ELR (cell line): ENCODE measurements at regions not wholly inside any gene's neighbourhood (a gene's known extent, or its start where the extent isn't known, plus 50 kb on each side); places are given as distances from the start of the nearest gene placed in this dataset.

Experiments used
- DNase-seq: peaks from one replicate; pipeline ENCODE4 v3.0.0-alpha.2; 2015; ENCODE audit warnings: low read depth

DNA sequence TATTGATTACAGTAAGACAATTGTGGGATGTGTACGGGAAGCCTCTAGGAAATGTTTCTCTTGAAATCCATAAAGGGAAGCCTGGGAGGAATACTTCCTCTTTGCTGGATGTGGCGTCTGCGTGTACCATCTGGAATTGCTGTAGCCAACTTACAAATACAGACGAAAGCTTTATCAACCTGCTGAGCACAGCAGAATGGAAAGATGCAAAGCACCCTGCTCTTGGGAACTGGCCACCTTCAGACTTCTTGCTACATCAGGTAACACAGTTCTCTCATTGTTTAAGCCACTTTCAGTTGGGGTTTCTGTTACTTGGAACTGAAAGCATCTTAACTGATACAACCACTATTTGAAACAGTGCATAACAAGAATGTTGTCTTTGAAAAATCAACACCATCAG, 213.8 kb downstream of the HRH4 start:
- DNase-seq, result no peak

DNA sequence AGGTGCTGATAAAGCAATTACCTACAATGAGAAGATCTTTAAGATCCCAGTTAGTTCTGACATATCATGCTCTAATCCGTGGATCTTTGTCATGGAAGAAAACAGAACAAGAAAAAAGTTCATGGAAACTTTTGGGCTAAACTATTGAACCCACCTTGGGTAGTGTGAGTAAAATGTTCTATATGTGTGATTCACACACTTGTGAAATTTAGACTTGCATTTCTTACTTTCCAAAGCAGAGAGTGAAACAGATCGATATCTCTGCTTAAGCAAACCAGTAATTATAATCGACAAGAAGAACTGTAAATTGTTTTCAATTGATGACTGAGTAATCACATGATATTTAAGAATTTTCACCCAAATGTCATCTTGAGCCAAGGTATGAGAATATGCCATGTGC, 214.2 kb downstream of the HRH4 start:
- DNase-seq, result no peak

DNA sequence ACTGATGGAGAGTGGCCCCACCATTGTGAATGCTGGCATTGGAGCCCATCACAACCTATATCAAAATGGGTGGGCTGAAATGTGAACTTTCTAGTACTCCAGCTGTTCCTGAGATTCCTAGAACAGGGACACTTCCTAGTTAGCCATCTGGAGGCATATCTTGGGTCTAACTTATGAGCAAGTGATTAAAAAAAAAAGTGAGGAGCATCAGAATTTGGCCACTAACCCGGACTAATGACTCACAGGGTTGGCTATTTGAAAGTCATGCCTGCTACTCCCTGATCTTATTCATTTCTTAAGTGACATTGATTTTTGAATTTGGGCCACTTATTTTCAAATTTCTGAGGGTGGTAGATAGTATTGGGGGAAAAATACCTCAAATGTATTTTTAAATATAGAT, 216.6 kb downstream of the HRH4 start:
- no peak for DNase-seq

DNA sequence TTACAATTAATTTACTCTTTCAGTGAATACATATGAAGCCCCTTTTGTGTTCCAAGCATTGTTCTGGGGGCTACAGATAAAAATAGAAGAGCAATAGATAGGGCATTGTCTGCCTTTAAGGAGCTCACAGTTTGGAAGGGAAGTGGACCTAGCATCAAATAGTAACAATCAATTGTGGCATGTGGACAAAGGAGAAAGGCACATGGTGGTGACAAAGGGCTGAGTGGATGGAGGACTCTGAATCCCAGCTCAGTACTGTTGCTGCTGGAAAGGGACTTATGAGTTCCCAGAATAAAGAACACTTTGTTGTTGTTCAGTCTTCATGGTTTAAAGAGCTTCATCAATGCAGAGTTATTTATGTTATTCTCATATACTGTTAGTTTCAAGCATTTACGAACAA, 217.7 kb downstream of the HRH4 start:
- no peak for DNase-seq

DNA sequence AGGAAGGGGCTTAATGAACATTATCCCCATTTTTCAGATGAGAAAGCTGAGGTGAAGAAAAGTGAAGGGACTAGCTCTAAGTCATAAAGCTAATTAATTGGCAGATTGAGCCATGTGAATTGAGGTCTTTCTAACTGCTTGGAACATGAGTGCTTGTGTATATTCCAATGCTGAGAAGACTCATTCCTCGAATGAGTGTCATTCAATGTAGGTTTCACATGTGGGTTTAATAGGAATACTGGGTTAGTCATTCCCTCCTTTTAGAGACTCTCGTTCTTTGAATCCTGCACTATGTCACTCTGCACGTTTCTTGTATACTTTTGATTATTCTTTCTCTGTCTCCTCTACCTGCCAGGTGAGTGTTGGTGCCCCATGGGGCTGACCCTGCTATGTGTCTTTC, 218.2 kb downstream of the HRH4 start:
- DNase-seq, result no peak

- no peak for DNase-seq
Observed at GRCh38 chr18:24679062-24679461, 218.6 kb downstream of the HRH4 start.

DNA sequence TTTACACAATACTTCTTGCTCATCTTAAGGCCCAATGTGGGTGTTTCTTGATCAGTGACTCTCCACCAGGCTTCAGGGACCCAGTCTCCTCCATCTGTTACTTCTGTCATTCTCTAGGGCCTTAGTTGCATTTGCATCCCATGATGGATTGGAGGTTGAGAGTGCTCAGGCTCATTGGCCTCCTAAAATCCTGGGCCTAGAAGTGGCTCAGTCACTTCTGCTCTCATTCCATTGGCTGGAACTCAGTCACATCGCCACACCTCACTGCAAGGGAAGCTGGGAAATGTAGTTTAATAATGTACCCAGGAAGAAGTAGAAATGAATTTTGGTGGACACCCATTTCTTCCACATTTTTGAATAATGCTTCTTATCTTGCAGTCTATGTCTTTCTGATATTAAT, 223.5 kb downstream of the HRH4 start:
- DNase-seq, result no peak

DNA sequence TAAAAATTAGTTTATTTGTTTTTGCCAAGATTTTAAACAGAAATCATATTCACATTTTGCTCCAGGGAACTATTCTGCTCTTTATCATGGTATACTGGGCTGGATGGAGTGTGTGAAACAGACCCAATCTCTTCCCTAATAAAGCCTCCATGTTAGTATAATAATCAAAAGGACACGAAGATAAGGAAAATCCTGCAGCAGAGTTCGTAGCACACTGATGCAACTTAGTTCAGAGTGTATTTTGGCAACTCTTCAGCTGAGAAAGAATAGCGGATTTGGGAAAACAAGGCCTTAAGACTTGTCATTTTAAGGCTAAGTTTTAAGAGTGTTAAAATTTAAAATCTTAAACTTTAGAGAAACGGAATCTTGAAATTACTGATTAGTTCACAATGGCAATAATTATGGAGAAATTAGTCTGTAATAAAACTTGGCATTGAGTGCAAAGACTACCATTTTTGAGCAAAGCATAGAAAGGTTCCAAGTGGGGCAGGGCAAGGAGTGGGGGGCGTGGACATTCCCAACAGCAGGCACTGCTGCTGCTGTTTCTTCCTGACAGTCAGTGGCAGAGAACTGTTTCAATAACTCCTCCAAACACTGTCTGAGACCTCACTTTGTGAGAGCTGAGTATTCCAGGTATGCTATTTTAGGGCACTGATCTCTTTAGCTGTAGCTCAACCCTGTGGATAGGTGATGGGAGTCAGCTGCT, 225.0 kb downstream of the HRH4 start:
- no peak for DNase-seq

- no peak for DNase-seq
Observed at GRCh38 chr18:24695168-24695567, 234.7 kb downstream of the HRH4 start.

DNA sequence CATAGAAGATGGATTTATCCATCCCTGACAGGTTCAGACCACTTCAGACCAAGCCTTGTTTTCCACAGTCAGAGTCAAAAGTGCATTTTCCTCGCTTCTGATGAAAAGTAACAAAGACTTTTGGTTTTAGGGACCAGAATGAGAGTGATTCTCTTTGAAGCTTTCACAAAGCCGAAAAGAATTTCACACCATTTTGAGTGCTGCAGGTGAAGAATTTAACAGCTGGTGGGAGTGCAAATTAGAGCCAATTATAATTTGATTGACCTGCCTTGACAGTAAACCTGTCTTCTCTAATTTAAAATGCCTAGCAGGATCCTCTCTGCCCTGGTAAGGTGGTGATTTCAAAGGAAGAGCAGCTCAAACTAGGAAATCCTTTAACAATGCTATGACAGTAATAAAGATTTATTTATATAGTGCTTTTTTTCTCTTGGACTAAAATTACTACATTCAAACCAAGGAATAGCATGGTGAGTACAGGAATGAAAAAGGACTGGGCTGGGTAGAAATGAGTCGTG, 241.6 kb downstream of the HRH4 start:
- DNase-seq, result no peak

- DNase-seq, result no peak
Observed at GRCh38 chr18:24703316-24703715, 242.9 kb downstream of the HRH4 start.

DNA sequence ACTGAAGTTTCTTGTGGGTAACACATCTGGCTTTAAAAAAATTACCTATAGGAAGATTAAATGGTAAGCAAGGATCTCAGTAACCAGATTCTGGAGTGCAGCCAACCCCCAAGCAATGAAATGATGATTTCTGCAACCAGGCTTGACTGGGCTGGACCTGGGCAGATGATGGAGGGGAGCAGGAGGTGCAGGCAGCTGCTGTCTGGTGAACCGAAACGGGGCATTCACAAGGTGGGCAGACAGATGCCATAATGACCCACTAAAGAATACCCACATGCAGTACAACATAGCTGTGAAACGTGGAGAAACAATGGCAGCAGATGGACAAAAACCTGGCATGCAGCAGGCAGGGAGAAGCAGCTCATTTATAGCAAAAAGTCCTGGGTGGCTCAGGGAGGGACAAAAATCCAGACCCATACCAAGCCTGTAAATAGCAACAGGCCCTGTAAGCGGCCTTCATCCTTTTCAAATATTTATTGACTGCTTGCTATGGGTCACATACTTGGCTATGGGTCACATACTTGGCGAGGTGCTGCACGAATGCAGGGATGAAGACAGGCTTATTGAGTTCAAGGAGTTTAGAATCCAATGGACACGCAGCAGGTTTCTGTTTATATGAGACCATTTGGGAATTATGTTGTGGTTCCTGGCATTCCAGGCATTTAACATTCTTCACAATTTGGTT, 244.7 kb downstream of the HRH4 start:
- no peak for DNase-seq

DNA sequence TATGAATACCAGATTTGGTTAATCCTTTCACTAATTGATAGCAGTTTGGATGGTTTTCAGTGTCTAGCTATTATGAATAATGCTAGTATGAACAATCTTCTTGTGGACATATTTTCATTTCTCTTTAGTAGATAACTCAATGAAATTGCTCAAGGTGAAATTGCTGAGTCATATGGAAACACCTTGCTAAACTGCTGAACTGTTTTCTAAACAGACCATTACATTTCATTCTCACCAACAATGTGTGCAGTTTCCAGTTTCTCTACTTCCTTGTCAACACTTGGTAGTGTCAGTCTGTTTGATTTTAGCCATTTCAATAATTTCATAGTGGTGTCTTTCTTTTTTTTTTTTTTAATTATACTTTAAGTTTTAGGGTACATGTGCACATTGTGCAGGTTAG, 250.0 kb downstream of the HRH4 start:
- no peak for DNase-seq

DNA sequence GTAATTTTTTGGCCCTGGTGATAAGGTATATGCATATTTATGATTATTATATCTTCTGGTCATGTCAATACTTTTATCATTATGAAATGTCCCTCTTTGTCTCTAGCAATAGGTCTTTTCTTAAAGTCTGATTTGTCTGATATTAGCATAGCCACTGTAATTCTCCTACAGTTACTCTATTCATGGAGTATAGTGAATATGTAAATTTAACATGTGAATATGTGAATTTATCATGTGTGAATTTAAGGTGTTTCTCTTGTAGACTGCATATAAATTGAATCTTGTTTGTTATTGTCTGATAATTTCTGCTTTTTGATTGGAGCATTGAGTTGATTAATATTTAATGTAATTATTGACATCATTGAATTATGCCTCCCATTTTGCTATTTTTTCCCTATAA, 259.4 kb downstream of the HRH4 start:
- DNase-seq, result no peak

DNA sequence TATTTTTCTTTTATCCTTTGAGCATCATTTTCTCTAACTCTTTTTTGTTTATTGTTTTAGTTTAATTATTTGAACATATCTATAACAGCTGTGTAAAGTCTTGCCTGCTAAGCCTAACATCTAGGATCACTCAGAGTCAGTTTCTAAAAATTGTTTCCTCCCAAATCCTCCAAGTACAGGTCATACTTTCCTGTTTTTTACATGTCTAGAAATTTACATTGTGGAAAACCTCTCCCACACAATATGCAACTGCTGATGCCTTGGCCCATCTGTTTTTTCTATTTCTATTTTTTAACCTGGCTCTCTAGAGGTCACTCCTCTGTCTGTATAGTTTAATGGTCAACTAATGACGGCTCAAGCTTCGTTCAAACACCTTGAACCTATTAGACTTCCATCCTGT, 261.0 kb downstream of the HRH4 start:
- no peak for DNase-seq

- DNase-seq, result no peak
Observed at GRCh38 chr18:24725644-24726415, 265.4 kb downstream of the HRH4 start.

DNA sequence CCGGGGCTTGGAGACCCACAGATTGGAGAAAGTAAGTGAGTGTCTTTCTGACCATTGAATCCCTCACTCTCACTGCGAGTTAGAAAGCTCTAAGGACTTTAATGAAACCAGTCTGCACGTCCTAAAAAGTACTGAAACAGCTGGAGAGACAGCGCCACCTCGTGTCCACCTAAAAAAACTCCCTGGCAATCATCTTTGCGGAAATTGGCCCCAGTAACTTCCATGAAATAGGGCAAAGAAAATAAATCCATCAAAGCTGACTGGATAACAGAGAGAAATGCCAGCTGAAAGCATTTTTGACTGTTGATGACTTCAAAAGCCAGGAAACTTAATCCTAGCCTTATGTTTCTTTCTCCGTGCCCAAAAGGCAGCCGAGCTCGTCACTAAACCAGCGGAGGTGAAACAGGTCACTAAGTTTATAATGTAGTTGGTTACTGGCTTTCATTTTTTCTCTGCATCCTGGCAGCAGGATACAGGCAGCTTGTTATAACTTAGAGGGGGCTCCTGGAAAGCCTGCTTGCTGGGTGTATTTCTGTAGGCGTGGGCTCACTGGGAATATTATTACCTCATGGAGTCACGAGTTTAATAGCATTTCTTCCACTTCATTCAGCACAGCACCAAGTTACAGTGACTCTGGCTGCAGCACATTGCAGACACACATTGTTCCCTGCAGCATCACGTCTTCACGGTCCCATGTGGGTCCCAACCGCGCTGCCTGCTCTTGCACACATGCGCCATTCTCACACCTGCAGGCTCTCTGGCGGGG, 266.5 kb downstream of the HRH4 start:
- DNase-seq, result peak; percentile 59

- no peak for DNase-seq
Observed at GRCh38 chr18:24727685-24728084, 267.2 kb downstream of the HRH4 start.

DNA sequence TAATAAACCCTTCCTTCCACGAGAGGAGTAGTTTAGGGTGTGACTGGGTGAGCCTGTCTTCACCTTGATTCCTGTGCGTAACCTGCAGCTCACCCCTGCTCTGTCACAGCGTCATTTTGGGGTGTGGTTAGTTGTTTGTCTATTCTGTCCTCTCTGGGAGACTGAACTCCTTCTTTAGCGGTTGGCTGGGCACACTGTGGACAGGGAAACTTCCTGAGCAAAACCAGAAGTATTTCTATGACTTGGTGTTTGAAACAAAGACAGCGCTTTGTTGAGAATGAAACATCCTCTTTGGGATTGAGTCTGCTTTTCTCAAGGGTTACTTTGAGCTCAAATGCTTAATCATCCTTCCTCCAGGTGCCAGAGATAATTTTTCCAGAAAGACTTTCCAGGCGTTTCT, 270.7 kb downstream of the HRH4 start:
- DNase-seq, result no peak

- peak; percentile 8 for DNase-seq
Observed at GRCh38 chr18:24731981-24732380, 271.5 kb downstream of the HRH4 start.

- peak; percentile 8 for DNase-seq
Observed at GRCh38 chr18:24734058-24734457, 273.6 kb downstream of the HRH4 start.

DNA sequence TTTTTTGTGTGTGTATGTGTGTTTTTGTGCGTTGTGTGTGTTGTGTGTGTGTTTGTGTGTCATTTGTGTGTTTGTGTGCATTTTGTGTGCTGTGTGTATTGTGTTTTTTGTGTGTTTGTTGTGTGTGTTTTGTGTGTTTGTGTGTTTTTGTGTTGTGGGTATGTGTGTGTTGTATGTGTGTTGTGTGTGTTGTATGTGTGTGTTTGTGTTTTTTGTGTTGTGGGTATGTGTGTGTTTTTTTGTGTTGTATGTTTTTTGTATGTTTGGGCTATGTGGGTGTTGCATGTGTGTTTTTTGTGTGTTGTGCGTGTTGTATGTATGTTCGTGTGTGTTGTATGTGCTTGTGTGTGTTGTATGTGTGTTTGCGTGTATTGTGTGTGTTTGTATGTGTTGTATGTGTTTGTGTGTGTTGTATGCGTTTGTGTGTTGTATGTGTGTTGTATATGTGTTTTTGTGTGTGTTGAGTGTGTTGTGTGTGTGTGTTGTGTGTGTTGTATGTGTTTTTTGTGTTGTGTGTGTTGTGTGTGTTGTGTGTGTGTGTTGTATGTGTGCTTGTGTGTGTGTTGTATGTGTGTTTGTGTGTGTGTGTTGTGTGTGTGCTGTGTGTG, 275.3 kb downstream of the HRH4 start:
- no peak for DNase-seq
